ENCODE measurements at regions not wholly inside any gene's neighbourhood (a gene's known extent, or its start where the extent isn't known, plus 50 kb on each side); places are given as distances from the start of the nearest gene placed in this dataset.

- no peak overlapping the region for H3K4me2 ChIP-seq (ENCODE audit: low read length)
- H2AFZ ChIP-seq: no peak overlapping the region
- H3K36me3 ChIP-seq (ENCODE audit: control insufficient read depth, insufficient read depth, low read length): no peaks in the 10 kb centered on the region
- TF ChIP-seq, protein P1, sequence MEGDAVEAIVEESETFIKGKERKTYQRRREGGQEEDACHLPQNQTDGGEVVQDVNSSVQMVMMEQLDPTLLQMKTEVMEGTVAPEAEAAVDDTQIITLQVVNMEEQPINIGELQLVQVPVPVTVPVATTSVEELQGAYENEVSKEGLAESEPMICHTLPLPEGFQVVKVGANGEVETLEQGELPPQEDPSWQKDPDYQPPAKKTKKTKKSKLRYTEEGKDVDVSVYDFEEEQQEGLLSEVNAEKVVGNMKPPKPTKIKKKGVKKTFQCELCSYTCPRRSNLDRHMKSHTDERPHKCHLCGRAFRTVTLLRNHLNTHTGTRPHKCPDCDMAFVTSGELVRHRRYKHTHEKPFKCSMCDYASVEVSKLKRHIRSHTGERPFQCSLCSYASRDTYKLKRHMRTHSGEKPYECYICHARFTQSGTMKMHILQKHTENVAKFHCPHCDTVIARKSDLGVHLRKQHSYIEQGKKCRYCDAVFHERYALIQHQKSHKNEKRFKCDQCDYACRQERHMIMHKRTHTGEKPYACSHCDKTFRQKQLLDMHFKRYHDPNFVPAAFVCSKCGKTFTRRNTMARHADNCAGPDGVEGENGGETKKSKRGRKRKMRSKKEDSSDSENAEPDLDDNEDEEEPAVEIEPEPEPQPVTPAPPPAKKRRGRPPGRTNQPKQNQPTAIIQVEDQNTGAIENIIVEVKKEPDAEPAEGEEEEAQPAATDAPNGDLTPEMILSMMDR (IDR thresholded peaks at IDR 0.05): no peak
- no peak overlapping the region for H3K9ac ChIP-seq
- H3K27ac ChIP-seq: no peak overlapping the region
- H3K27me3 ChIP-seq (ENCODE audit: control insufficient read depth, insufficient read depth, low read length): no peaks in the 10 kb centered on the region
- H3K4me1 ChIP-seq: no peaks in the 10 kb centered on the region
- H3K79me2 ChIP-seq: no peaks in the 10 kb centered on the region
- no peak overlapping the region for H3K4me3 ChIP-seq (ENCODE audit: low read depth, low read length)
- no peaks in the 10 kb centered on the region for H3K9me3 ChIP-seq (ENCODE audit: control insufficient read depth, low read length)
Measured at GRCh38 chr2:196380098-196380497, 208.7 kb upstream of the STK17B start.

DNA sequence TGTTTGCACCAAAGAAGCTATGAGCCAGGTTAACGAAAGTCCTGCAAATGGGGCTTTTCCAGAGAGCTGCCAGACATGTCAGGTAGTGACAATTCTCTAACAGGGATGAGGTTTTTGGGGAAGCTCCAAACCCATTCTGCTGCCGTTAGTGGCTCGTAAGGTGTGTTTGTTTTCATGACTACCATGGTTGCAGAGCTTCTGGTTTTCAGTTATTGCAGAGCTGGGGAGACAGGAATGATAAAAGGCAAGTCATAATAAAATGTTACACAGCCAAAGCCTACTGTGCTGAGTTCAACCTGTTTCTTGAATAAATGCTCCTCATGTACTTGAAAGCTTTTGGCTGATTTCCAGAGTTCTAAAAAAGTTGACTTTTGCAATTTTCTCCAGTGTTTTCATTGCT, 209.2 kb upstream of the STK17B start:
- no peaks in the 10 kb centered on the region for H3K79me2 ChIP-seq
- H3K4me2 ChIP-seq (ENCODE audit: low read length): no peak overlapping the region
- H3K4me3 ChIP-seq (ENCODE audit: low read depth, low read length): no peak overlapping the region
- no peaks in the 10 kb centered on the region for H3K9me3 ChIP-seq (ENCODE audit: control insufficient read depth, low read length)
- no peaks in the 10 kb centered on the region for H3K36me3 ChIP-seq (ENCODE audit: control insufficient read depth, insufficient read depth, low read length)
- H3K27ac ChIP-seq: no peak overlapping the region
- H3K4me1 ChIP-seq: no peaks in the 10 kb centered on the region
- TF ChIP-seq, protein P1 (IDR thresholded peaks at IDR 0.05): no peak
- H3K27me3 ChIP-seq (ENCODE audit: control insufficient read depth, insufficient read depth, low read length): no peaks in the 10 kb centered on the region
- no peak overlapping the region for H3K9ac ChIP-seq
- H2AFZ ChIP-seq: no peak overlapping the region

- H3K9me3 ChIP-seq (ENCODE audit: control insufficient read depth, low read length): no peaks in the 10 kb centered on the region
- no peaks in the 10 kb centered on the region for H3K27me3 ChIP-seq (ENCODE audit: control insufficient read depth, insufficient read depth, low read length)
- TF ChIP-seq, protein P1 (IDR thresholded peaks at IDR 0.05): no peak
- H2AFZ ChIP-seq: no peak overlapping the region
- H3K9ac ChIP-seq: no peak overlapping the region
- H3K4me1 ChIP-seq: no peaks in the 10 kb centered on the region
- H3K4me3 ChIP-seq (ENCODE audit: low read depth, low read length): no peak overlapping the region
- H3K4me2 ChIP-seq (ENCODE audit: low read length): no peak overlapping the region
- H3K79me2 ChIP-seq: no peaks in the 10 kb centered on the region
- no peak overlapping the region for H3K27ac ChIP-seq
- H3K36me3 ChIP-seq (ENCODE audit: control insufficient read depth, insufficient read depth, low read length): no peaks in the 10 kb centered on the region
Measured at GRCh38 chr2:196381464-196381863, 210.1 kb upstream of the STK17B start.

DNA sequence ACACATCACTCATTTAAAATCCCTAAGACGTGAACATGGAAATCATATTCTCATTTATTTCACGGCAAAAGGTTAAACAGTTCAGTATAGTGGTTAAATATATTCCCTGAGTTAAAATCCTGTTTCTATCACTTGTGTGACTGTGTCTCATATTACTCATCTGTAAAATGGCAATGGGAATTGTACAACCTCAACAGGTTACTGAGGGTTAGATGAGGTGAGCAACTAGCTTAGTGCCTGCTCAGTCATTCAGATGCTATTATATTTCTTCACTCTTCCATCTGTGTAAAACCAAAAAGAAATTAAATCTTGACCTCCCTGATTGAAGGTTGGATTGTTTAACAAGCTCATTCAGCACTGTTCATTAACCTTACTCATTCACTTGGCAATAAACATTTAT, 212.4 kb upstream of the STK17B start:
- Histone ChIP-seq H3K27me3 (ENCODE audit: control insufficient read depth, insufficient read depth, low read length) (no peaks in the 10 kb centered on the region), H3K9ac (no peak overlapping the region), H3K9me3 (ENCODE audit: control insufficient read depth, low read length) (no peaks in the 10 kb centered on the region), H3K4me3 (ENCODE audit: low read depth, low read length) (no peak overlapping the region), H3K27ac (no peak overlapping the region), H3K36me3 (ENCODE audit: control insufficient read depth, insufficient read depth, low read length) (no peaks in the 10 kb centered on the region), H3K4me2 (ENCODE audit: low read length) (no peak overlapping the region), H3K4me1 (no peaks in the 10 kb centered on the region), H2AFZ (no peak overlapping the region), H3K79me2 (no peaks in the 10 kb centered on the region)
- TF ChIP-seq, protein P1 (IDR thresholded peaks at IDR 0.05): no peak

- no peaks in the 10 kb centered on the region for H3K9me3 ChIP-seq (ENCODE audit: control insufficient read depth, low read length)
- no peaks in the 10 kb centered on the region for H3K79me2 ChIP-seq
- H3K4me2 ChIP-seq (ENCODE audit: low read length): no peak overlapping the region
- H3K9ac ChIP-seq: no peak overlapping the region
- TF ChIP-seq, protein P1 (IDR thresholded peaks at IDR 0.05): no peak
- H3K4me1 ChIP-seq: no peaks in the 10 kb centered on the region
- H3K36me3 ChIP-seq (ENCODE audit: control insufficient read depth, insufficient read depth, low read length): no peaks in the 10 kb centered on the region
- H3K27me3 ChIP-seq (ENCODE audit: control insufficient read depth, insufficient read depth, low read length): no peaks in the 10 kb centered on the region
- no peak overlapping the region for H3K4me3 ChIP-seq (ENCODE audit: low read depth, low read length)
- no peak overlapping the region for H2AFZ ChIP-seq
- no peak overlapping the region for H3K27ac ChIP-seq
Measured at GRCh38 chr2:196384729-196385128, 213.4 kb upstream of the STK17B start.
